PC-3 (cell line): ENCODE measurements at regions not wholly inside any gene's neighbourhood (a gene's known extent, or its start where the extent isn't known, plus 50 kb on each side); places are given as distances from the start of the nearest gene placed in this dataset.
"Not testable (repeated sequence)": the region's sequence is repeated elsewhere in the genome, so short reads cannot be mapped to it uniquely, and the experiment has no call there.

ENCODE experiments used
- ATAC-seq: fragments of 200-7000 bp; cut with Tn5 transposase; 2 replicates; pipeline ENCODE4 v1.9.1; 2020; ENCODE audit warnings: mild to moderate bottlenecking, moderate library complexity
- BruUV-seq: library from RNA; stranded (reverse); fragments of 400-500 nt; replicated peaks from 2 replicates; lab custom pipeline; 2021; lab: Mats Ljungman, UMichigan
- CTCF ChIA-PET: fragments of 300-600 bp; sonication (Branson Sonifier 250); formaldehyde crosslinking; loops from one replicate; lab custom pipeline; 2022; ENCODE audit warnings: antibody characterized with exemption; lab: Charles Lee
- POLR2A ChIA-PET: fragments of 300-600 bp; sonication (Branson Sonifier 250); formaldehyde crosslinking; loops from one replicate; lab custom pipeline; 2022; ENCODE audit warnings: antibody characterized with exemption; ENCODE audit not compliant: unreplicated experiment; lab: Charles Lee
- DNase-seq: peaks from one replicate; pipeline ENCODE4 v3.0.0-alpha.2; 2015
- H2AFZ ChIP-seq: fragments of 300-600 bp; sonication (generic); 2 replicates; pipeline ENCODE4 v1.6.0; 2016; ENCODE audit warnings: antibody characterized with exemption, low read length
- H3F3A ChIP-seq: fragments of 300-600 bp; sonication (generic); one replicate; pipeline ENCODE4 v1.6.0; 2017; ENCODE audit warnings: antibody characterized with exemption, low read length, control low read depth, mild to moderate bottlenecking; ENCODE audit not compliant: unreplicated experiment
- H3K27ac ChIP-seq: fragments of 300-600 bp; sonication (generic); 2 replicates; pipeline ENCODE4 v1.5.1; 2016; ENCODE audit warnings: mild to moderate bottlenecking, low read length
- H3K27me3 ChIP-seq: fragments of 300-600 bp; sonication (generic); 2 replicates; pipeline ENCODE4 v1.6.1; 2016; ENCODE audit warnings: low read length, mixed read lengths
- H3K36me3 ChIP-seq: fragments of 300-600 bp; sonication (generic); 2 replicates; pipeline ENCODE4 v1.6.1; 2016; ENCODE audit warnings: low read depth, mixed run types, low read length, mixed read lengths
- H3K4me1 ChIP-seq: fragments of 300-600 bp; sonication (generic); 2 replicates; pipeline ENCODE4 v1.5.1; 2016; ENCODE audit warnings: low read length; ENCODE audit not compliant: insufficient read depth
- H3K4me2 ChIP-seq: fragments of 300-600 bp; sonication (generic); 2 replicates; pipeline ENCODE4 v1.6.0; 2016; ENCODE audit warnings: low read length
- H3K4me3 ChIP-seq: fragments of 300-600 bp; sonication (generic); 2 replicates; pipeline ENCODE4 v1.5.1; 2016; ENCODE audit warnings: mild to moderate bottlenecking, low read length, mixed read lengths
- H3K79me2 ChIP-seq: fragments of 300-600 bp; sonication (generic); 2 replicates; pipeline ENCODE4 v1.6.1; 2017; ENCODE audit warnings: low read length, mixed read lengths
- H3K9ac ChIP-seq: fragments of 300-600 bp; sonication (generic); 2 replicates; pipeline ENCODE4 v1.6.0; 2016; ENCODE audit warnings: mild to moderate bottlenecking, low read length
- H3K9me2 ChIP-seq: fragments of 300-600 bp; sonication (generic); replicated peaks from 2 replicates; pipeline ENCODE4 v1.6.1; 2016; ENCODE audit warnings: mixed run types, low read length, mixed read lengths
- H3K9me3 ChIP-seq: fragments of 300-600 bp; sonication (generic); 2 replicates; pipeline ENCODE4 v1.6.1; 2016; ENCODE audit warnings: low read length, mixed read lengths
- H4K20me1 ChIP-seq: fragments of 300-600 bp; sonication (generic); 2 replicates; pipeline ENCODE4 v1.6.1; 2016; ENCODE audit warnings: low read length, mixed read lengths
- EZH2 ChIP-seq: fragments of 300-600 bp; sonication (generic); IDR thresholded peaks from one replicate; pipeline ENCODE4 v1.6.1; 2017; ENCODE audit warnings: antibody characterized with exemption, mild to moderate bottlenecking, low read length; ENCODE audit not compliant: unreplicated experiment
- EZH2phosphoT487 ChIP-seq: fragments of 300-600 bp; sonication (generic); IDR thresholded peaks from 2 replicates; pipeline ENCODE4 v1.6.1; 2018; ENCODE audit warnings: mild to moderate bottlenecking, antibody characterized with exemption, low read length, borderline replicate concordance
- intact Hi-C: fragments of 100-400 bp; cut with micrococcal nuclease; formaldehyde crosslinking; loops from 2 replicates; pipeline ENCODE4 v1.9.0; 2023
- TF ChIP-seq, protein P1 (sequence below): fragments of 300-600 bp; sonication (generic); conservative IDR thresholded peaks from 2 replicates; pipeline ENCODE4 v1.5.1; 2017; ENCODE audit warnings: antibody characterized with exemption, low read depth, mild to moderate bottlenecking, low read length

DNA sequence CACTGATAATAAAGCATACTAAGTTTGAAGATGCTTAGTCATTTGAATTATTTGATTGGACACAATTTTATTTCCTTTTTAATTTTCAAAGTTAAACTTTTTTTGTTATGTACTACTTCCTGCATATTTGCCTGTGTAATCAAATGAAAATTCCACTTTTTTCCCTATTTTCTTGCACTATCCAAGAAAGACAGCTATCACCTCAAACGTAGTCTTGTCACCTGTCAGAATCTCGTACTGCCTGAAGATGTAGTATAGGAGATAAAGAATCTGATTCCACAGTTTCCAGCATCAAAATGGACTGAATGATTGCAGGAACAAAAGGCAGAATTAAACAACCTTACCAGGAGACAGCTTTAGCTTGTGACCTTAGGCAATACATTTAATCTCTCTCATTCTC is 818.8 kb downstream of the MAT2B start:
- Histone ChIP-seq H3K36me3 (no peaks in the 10 kb centered on the region), H3K9me3 (no peaks in the 10 kb centered on the region), H4K20me1 (no peaks in the 10 kb centered on the region), H3K9me2 (no peaks in the 10 kb centered on the region), H3F3A (no peaks in the 10 kb centered on the region), H2AFZ (no peak overlapping the region), H3K27me3 (no peaks in the 10 kb centered on the region), H3K4me2 (no peak overlapping the region), H3K79me2 (no peaks in the 10 kb centered on the region), H3K9ac (no peak overlapping the region), H3K4me1 (no peaks in the 10 kb centered on the region), H3K4me3 (no peak overlapping the region), H3K27ac (no peak overlapping the region)
- no TSS peak for BruUV-seq
- CTCF ChIA-PET: no interaction called here
- ATAC-seq (no peak), DNase-seq (no peak)
- intact Hi-C loops: no loop called here
- POLR2A ChIA-PET: no interaction called here
- TF ChIP-seq EZH2phosphoT487: no peak
- no peak for TF ChIP-seq EZH2
- TF ChIP-seq, protein P1, sequence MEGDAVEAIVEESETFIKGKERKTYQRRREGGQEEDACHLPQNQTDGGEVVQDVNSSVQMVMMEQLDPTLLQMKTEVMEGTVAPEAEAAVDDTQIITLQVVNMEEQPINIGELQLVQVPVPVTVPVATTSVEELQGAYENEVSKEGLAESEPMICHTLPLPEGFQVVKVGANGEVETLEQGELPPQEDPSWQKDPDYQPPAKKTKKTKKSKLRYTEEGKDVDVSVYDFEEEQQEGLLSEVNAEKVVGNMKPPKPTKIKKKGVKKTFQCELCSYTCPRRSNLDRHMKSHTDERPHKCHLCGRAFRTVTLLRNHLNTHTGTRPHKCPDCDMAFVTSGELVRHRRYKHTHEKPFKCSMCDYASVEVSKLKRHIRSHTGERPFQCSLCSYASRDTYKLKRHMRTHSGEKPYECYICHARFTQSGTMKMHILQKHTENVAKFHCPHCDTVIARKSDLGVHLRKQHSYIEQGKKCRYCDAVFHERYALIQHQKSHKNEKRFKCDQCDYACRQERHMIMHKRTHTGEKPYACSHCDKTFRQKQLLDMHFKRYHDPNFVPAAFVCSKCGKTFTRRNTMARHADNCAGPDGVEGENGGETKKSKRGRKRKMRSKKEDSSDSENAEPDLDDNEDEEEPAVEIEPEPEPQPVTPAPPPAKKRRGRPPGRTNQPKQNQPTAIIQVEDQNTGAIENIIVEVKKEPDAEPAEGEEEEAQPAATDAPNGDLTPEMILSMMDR: no peak

DNA sequence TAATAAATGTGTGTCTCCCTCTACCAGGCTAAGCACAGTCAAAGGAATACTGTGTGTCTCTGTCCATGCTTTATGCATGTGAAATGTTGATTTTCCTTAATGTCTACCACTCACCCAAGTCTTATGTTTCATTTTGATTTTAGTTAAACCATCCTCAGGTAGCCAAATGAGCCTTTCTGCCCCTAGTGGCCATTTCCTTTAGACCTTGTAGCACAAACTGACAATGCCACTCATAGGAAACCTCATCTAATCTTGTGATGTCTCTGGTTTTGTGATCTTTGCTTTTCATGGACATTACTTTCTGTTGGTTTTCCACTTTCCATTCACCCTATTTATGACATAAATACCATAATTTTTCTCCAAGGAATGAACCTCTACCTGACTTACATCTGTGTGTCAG is 820.8 kb downstream of the MAT2B start:
- ATAC-seq: no peak
- CTCF ChIA-PET: no interaction called here
- H3K36me3 ChIP-seq: no peaks in the 10 kb centered on the region
- TF ChIP-seq EZH2phosphoT487 (no peak), EZH2 (no peak)
- TF ChIP-seq, protein P1: peak; percentile 33; the same call in 1 of the 2 replicates
- H3K4me1 ChIP-seq: no peaks in the 10 kb centered on the region
- H3F3A ChIP-seq: no peaks in the 10 kb centered on the region
- no peaks in the 10 kb centered on the region for H3K79me2 ChIP-seq
- no peak overlapping the region for H3K9ac ChIP-seq
- H4K20me1 ChIP-seq: no peaks in the 10 kb centered on the region
- no peak overlapping the region for H2AFZ ChIP-seq
- no peak overlapping the region for H3K27ac ChIP-seq
- intact Hi-C loops: no loop called here
- no peak overlapping the region for H3K4me3 ChIP-seq
- no peaks in the 10 kb centered on the region for H3K27me3 ChIP-seq
- no TSS peak for BruUV-seq
- H3K4me2 ChIP-seq: no peak overlapping the region
- POLR2A ChIA-PET: no interaction called here
- H3K9me2 ChIP-seq: no peaks in the 10 kb centered on the region
- no peak for DNase-seq
- H3K9me3 ChIP-seq: no peaks in the 10 kb centered on the region

DNA sequence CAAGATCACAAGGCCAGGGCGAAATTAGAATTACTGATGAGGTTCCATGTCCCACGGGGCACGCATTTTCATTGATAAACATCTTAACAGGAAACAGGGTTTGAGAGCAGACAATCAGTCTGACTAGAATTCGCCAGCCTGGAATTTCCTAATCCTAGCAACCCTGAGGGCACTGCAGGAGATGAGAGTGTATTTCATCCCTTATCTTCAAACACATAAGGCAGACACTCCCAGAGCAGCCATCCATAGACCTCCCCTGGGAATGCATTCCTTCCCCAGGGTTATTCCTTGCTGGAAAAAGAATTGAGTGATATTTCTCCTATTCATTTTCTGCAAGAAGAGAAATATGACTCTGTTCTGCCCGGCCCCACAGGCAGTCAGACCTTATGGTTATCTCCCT is 821.7 kb downstream of the MAT2B start:
- BruUV-seq, H3K9me2 ChIP-seq, H3K4me2 ChIP-seq, CTCF ChIA-PET, H3F3A ChIP-seq, H3K4me3 ChIP-seq, H4K20me1 ChIP-seq, intact Hi-C loops, H3K27me3 ChIP-seq, POLR2A ChIA-PET, H3K36me3 ChIP-seq, H3K27ac ChIP-seq, DNase-seq, H3K4me1 ChIP-seq, H2AFZ ChIP-seq, H3K9ac ChIP-seq, ATAC-seq, H3K79me2 ChIP-seq, H3K9me3 ChIP-seq: not testable (repeated sequence)
